ENCODE measurements at regions not wholly inside any gene's neighbourhood (a gene's known extent, or its start where the extent isn't known, plus 50 kb on each side); places are given as distances from the start of the nearest gene placed in this dataset.

- TF ChIP-seq, protein P1, sequence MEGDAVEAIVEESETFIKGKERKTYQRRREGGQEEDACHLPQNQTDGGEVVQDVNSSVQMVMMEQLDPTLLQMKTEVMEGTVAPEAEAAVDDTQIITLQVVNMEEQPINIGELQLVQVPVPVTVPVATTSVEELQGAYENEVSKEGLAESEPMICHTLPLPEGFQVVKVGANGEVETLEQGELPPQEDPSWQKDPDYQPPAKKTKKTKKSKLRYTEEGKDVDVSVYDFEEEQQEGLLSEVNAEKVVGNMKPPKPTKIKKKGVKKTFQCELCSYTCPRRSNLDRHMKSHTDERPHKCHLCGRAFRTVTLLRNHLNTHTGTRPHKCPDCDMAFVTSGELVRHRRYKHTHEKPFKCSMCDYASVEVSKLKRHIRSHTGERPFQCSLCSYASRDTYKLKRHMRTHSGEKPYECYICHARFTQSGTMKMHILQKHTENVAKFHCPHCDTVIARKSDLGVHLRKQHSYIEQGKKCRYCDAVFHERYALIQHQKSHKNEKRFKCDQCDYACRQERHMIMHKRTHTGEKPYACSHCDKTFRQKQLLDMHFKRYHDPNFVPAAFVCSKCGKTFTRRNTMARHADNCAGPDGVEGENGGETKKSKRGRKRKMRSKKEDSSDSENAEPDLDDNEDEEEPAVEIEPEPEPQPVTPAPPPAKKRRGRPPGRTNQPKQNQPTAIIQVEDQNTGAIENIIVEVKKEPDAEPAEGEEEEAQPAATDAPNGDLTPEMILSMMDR (IDR thresholded peaks at IDR 0.05), result no peak
- TF ChIP-seq POLR2AphosphoS5 (IDR thresholded peaks at IDR 0.05) (no peak), POLR2A (IDR thresholded peaks at IDR 0.05) (no peak)
These were observed 65.4 kb upstream of the CDH12 start for GRCh38 chr5:22918511-22918910.
